H1 (cell line): ENCODE measurements at regions not wholly inside any gene's neighbourhood (a gene's known extent, or its start where the extent isn't known, plus 50 kb on each side); places are given as distances from the start of the nearest gene placed in this dataset.

Source experiments
- CTCF ChIA-PET: fragments of 300-600 bp; sonication (Branson Sonifier 250); formaldehyde crosslinking; loops from one replicate; lab custom pipeline; 2021; ENCODE audit not compliant: partially characterized antibody; lab: Charles Lee
- POLR2A ChIA-PET: fragments of 300-600 bp; sonication (Branson Sonifier 250); formaldehyde crosslinking; loops from one replicate; lab custom pipeline; 2021; ENCODE audit warnings: inconsistent platforms; ENCODE audit not compliant: partially characterized antibody; lab: Charles Lee
- DNase-seq, 2 experiments: peaks; one replicate each; pipeline versions ENCODE4 v3.0.0 to v3.0.0-alpha.2; 2010 to 2022; ENCODE audit warnings: low spot score in 2 of 2, low read depth in 1 of 2, mixed read lengths in 1 of 2
- FAIRE-seq: peaks from 2 replicates; lab custom pipeline; 2011; peaks lifted over from hg19 to GRCh38; lab: Jason Lieb, UNC
- H2AFZ ChIP-seq: 2 replicates; pipeline ENCODE4 v1.8.1; 2012; ENCODE audit warnings: low read length, inconsistent platforms
- H2AK5ac ChIP-seq: 2 replicates; pipeline ENCODE4 v1.6.1; 2013; ENCODE audit warnings: low read depth, low read length
- H2BK120ac ChIP-seq: replicated peaks from 2 replicates; pipeline ENCODE3; 2013; ENCODE audit warnings: low read depth, low read length, inconsistent platforms
- H2BK12ac ChIP-seq: 2 replicates; pipeline ENCODE4 v1.6.1; 2013; ENCODE audit warnings: low read depth, low read length
- H2BK15ac ChIP-seq: 2 replicates; pipeline ENCODE4 v1.6.1; 2013; ENCODE audit warnings: low read length
- H2BK20ac ChIP-seq: 2 replicates; pipeline ENCODE4 v1.6.1; 2013; ENCODE audit warnings: low read length
- H2BK5ac ChIP-seq: 2 replicates; pipeline ENCODE4 v1.6.1; 2013; ENCODE audit warnings: low read depth, low read length
- H3K14ac ChIP-seq: 2 replicates; pipeline ENCODE4 v1.6.1; 2013; ENCODE audit warnings: inconsistent platforms; ENCODE audit not compliant: insufficient read length
- H3K18ac ChIP-seq: 2 replicates; pipeline ENCODE4 v1.6.1; 2013; ENCODE audit warnings: low read length; ENCODE audit errors: extremely low read depth
- H3K23ac ChIP-seq: 2 replicates; pipeline ENCODE4 v1.6.1; 2013; ENCODE audit warnings: inconsistent platforms; ENCODE audit not compliant: insufficient read length
- H3K23me2 ChIP-seq: 2 replicates; pipeline ENCODE4 v1.6.1; 2013; ENCODE audit warnings: low read depth, low read length
- H3K27ac ChIP-seq: 2 replicates; pipeline ENCODE4 v1.6.1; 2011; ENCODE audit warnings: low read depth, low read length, inconsistent platforms
- H3K27me3 ChIP-seq, 4 experiments: replicated peaks in 1 of 4; 1 replicate in 1 of 4; 2 replicates in 3 of 4; pipeline versions ENCODE4 v1.6.1 to v1.8.1; 2011 to 2013; ENCODE audit warnings: low read length in 3 of 4, mild to moderate bottlenecking in 3 of 4, inconsistent platforms in 2 of 4, mixed read lengths in 2 of 4, moderate library complexity in 1 of 4; ENCODE audit not compliant: control insufficient read depth in 3 of 4, insufficient read depth in 3 of 4; ENCODE audit errors: extremely low read depth in 1 of 4
- H3K36me3 ChIP-seq, 4 experiments: 2 replicates each; pipeline versions ENCODE4 v1.6.1 to v1.8.1; 2011 to 2013; ENCODE audit warnings: mild to moderate bottlenecking in 4 of 4, low read length in 3 of 4, moderate library complexity in 2 of 4, control low read depth in 1 of 4, inconsistent platforms in 1 of 4; ENCODE audit not compliant: insufficient read depth in 4 of 4, control insufficient read depth in 2 of 4
- H3K4ac ChIP-seq: replicated peaks from 2 replicates; pipeline ENCODE3; 2013; ENCODE audit warnings: low read length, low read depth, mixed read lengths, inconsistent platforms; ENCODE audit not compliant: insufficient read length
- H3K4me1 ChIP-seq, 4 experiments: replicated peaks in 1 of 4; 1 replicate in 1 of 4; 2 replicates in 3 of 4; pipeline versions ENCODE4 v1.6.1 to v1.8.1; 2011 to 2013; ENCODE audit warnings: low read length in 3 of 4, inconsistent platforms in 2 of 4, mixed read lengths in 1 of 4; ENCODE audit not compliant: insufficient read depth in 4 of 4, control insufficient read depth in 3 of 4
- H3K4me2 ChIP-seq, 2 experiments: 2 replicates each; pipeline versions ENCODE4 v1.6.1 to v1.8.1; 2011 to 2013; ENCODE audit warnings: low read depth in 2 of 2, low read length in 2 of 2, control low read depth in 1 of 2, inconsistent platforms in 1 of 2, mild to moderate bottlenecking in 1 of 2; ENCODE audit not compliant: insufficient read depth in 1 of 2
- H3K4me3 ChIP-seq, 4 experiments: fragments of 200-600, 300-600 bp in 1 of 4; sonication (generic), shearing (Covaris generic), sonication (Bioruptor Twin) in 1 of 4; 2 replicates each; pipeline versions ENCODE4 v1.5.1 to v1.8.1; 2011 to 2016; ENCODE audit warnings: low read length in 4 of 4, low read depth in 3 of 4, control low read depth in 2 of 4, inconsistent platforms in 2 of 4, mild to moderate bottlenecking in 2 of 4, mixed read lengths in 1 of 4, moderate library complexity in 1 of 4; ENCODE audit not compliant: insufficient read depth in 2 of 4; ENCODE audit errors: extremely low read depth in 1 of 4
- H3K56ac ChIP-seq: replicated peaks from 2 replicates; pipeline ENCODE3; 2013; ENCODE audit warnings: low read depth, mild to moderate bottlenecking, mixed read lengths, low read length, inconsistent platforms; ENCODE audit not compliant: insufficient read length
- H3K79me1 ChIP-seq: 2 replicates; pipeline ENCODE4 v1.6.1; 2013; ENCODE audit warnings: low read depth, low read length, control low read depth
- H3K79me2 ChIP-seq, 2 experiments: 2 replicates each; pipeline versions ENCODE4 v1.6.1 to v1.8.1; 2012 to 2013; ENCODE audit warnings: low read length in 2 of 2, mild to moderate bottlenecking in 2 of 2, inconsistent platforms in 1 of 2; ENCODE audit not compliant: insufficient read depth in 2 of 2, control insufficient read depth in 1 of 2
- H3K9ac ChIP-seq, 4 experiments: replicated peaks in 1 of 4; 1 replicate in 1 of 4; 2 replicates in 3 of 4; pipeline versions ENCODE4 v1.6.1 to v1.8.1; 2011 to 2013; ENCODE audit warnings: low read depth in 3 of 4, low read length in 3 of 4, control low read depth in 2 of 4, mild to moderate bottlenecking in 2 of 4, moderate library complexity in 2 of 4, inconsistent platforms in 1 of 4; ENCODE audit errors: extremely low read depth in 1 of 4
- H3K9me3 ChIP-seq, 2 experiments: 2 replicates each; pipeline versions ENCODE4 v1.6.1 to v1.8.1; 2012 to 2013; ENCODE audit warnings: mild to moderate bottlenecking in 2 of 2, moderate library complexity in 2 of 2, control low read depth in 1 of 2, inconsistent platforms in 1 of 2, low read depth in 1 of 2, low read length in 1 of 2, mixed read lengths in 1 of 2; ENCODE audit not compliant: insufficient read depth in 2 of 2
- H4K20me1 ChIP-seq, 2 experiments: replicated peaks in 1 of 2; 2 replicates each; pipeline versions ENCODE3 to v1.8.1; 2011 to 2013; ENCODE audit warnings: inconsistent platforms in 2 of 2, low read length in 2 of 2, mild to moderate bottlenecking in 1 of 2; ENCODE audit not compliant: insufficient read depth in 2 of 2, control insufficient read depth in 1 of 2
- H4K5ac ChIP-seq: 2 replicates; pipeline ENCODE4 v1.6.1; 2013; ENCODE audit warnings: low read length, low read depth, mixed read lengths, inconsistent platforms; ENCODE audit not compliant: insufficient read length
- H4K8ac ChIP-seq: 2 replicates; pipeline ENCODE4 v1.8.0; 2013; ENCODE audit warnings: mild to moderate bottlenecking, moderate library complexity, low read length, inconsistent platforms; ENCODE audit not compliant: insufficient read depth; ENCODE audit errors: extremely low read depth
- H4K91ac ChIP-seq: replicated peaks from 2 replicates; pipeline ENCODE3; 2013; ENCODE audit warnings: low read length, mixed read lengths, inconsistent platforms; ENCODE audit not compliant: insufficient read length
- SP2 ChIP-seq: IDR thresholded peaks from 2 replicates; pipeline ENCODE4 v1.6.1; 2012; ENCODE audit warnings: mild to moderate bottlenecking, low read length, inconsistent platforms
- WGBS, 2 experiments: shearing (Covaris generic) in 1 of 2; methylation state at CpG; one replicate each; pipeline versions ENCODE4 v1.1.6 to v1.1.7; 2013 to 2015; ENCODE audit warnings: low lambda C conversion rate in 2 of 2, mixed read lengths in 2 of 2, inconsistent platforms in 1 of 2, low coverage in 1 of 2, missing lambda C conversion rate in 1 of 2; ENCODE audit not compliant: insufficient replicate concordance in 2 of 2, insufficient coverage in 1 of 2, insufficient read length in 1 of 2; ENCODE audit errors: extremely low coverage in 1 of 2, missing lambda C conversion rate in 1 of 2; 5-methylcytosine and 5-hydroxymethylcytosine counted together

GRCh38 chr6:100230115-100230952 is 234.4 kb downstream of the SIM1 start:
- Histone ChIP-seq H3K23ac (no peak overlapping the region), H3K9me3 (no peaks in the 10 kb centered on the region), H3K4me3 (no peak overlapping the region), H4K91ac (no peak overlapping the region), H3K27ac (no peak overlapping the region), H2BK12ac (no peak overlapping the region), H3K9ac (no peak overlapping the region), H2BK5ac (no peak overlapping the region), H3K56ac (no peak overlapping the region), H2BK15ac (no peak overlapping the region), H4K20me1 (no peaks in the 10 kb centered on the region), H2AK5ac (no peak overlapping the region), H3K79me2 (no peaks in the 10 kb centered on the region), H2BK20ac (no peak overlapping the region), H3K4ac (peak overlapping the region; percentile 12), H3K23me2 (no peaks in the 10 kb centered on the region), H3K27me3 (no peaks in the 10 kb centered on the region), H2AFZ (no peak overlapping the region), H2BK120ac (no peak overlapping the region), H3K18ac (no peak overlapping the region), H3K4me1 (peaks cover 0 to 9% (median 4%) of the 10 kb centered on the region in 4 experiments; a peak in 3 of 7 replicates), H4K8ac (no peak overlapping the region), H3K4me2 (no peak overlapping the region; a peak in 1 of 4 replicates), H3K79me1 (no peaks in the 10 kb centered on the region), H3K14ac (no peak overlapping the region), H4K5ac (no peak overlapping the region), H3K36me3 (no peaks in the 10 kb centered on the region; a peak in 1 of 8 replicates)
- no peak for TF ChIP-seq SP2
- DNase-seq, result no peak
- ChIA-PET POLR2A (no interaction called here), CTCF (interaction anchor here (0.7 to 1.3 kb wide), 9 partner anchors 9 to 200 kb away, joined by 3 to 5 read pairs (median 3); no protein-coding TSS in a partner anchor)
- 92% methylated on average over 6 of the region's 6 CpGs; no CpG with 5 or more reads in 1 of the 2 experiments for WGBS, 2 experiments
- no peak for FAIRE-seq
